Prostate gland (tissue), 2 donors: ENCODE measurements at regions not wholly inside any gene's neighbourhood (a gene's known extent, or its start where the extent isn't known, plus 50 kb on each side); places are given as distances from the start of the nearest gene placed in this dataset.

Experiments
- POLR2A ChIP-seq: fragments of 450-650 bp; IDR thresholded peaks from one replicate; pipeline ENCODE4 v1.6.1; 2016; ENCODE audit warnings: antibody characterized with exemption, mild to moderate bottlenecking
- TF ChIP-seq, protein P1 (sequence below), 4 experiments: fragments of 200-600 bp in 2 of 4; fragments of 450-650 bp in 2 of 4; sonication (generic) in 2 of 4; IDR thresholded peaks; 1 replicate in 3 of 4; 2 replicates in 1 of 4; pipeline ENCODE4 v1.5.1; 2016 to 2019; ENCODE audit warnings: antibody characterized with exemption in 4 of 4, mild to moderate bottlenecking in 2 of 4, moderate library complexity in 2 of 4

GRCh38 chr18:44518091-44518615, 162.5 kb upstream of the SETBP1 start:
- TF ChIP-seq, protein P1, sequence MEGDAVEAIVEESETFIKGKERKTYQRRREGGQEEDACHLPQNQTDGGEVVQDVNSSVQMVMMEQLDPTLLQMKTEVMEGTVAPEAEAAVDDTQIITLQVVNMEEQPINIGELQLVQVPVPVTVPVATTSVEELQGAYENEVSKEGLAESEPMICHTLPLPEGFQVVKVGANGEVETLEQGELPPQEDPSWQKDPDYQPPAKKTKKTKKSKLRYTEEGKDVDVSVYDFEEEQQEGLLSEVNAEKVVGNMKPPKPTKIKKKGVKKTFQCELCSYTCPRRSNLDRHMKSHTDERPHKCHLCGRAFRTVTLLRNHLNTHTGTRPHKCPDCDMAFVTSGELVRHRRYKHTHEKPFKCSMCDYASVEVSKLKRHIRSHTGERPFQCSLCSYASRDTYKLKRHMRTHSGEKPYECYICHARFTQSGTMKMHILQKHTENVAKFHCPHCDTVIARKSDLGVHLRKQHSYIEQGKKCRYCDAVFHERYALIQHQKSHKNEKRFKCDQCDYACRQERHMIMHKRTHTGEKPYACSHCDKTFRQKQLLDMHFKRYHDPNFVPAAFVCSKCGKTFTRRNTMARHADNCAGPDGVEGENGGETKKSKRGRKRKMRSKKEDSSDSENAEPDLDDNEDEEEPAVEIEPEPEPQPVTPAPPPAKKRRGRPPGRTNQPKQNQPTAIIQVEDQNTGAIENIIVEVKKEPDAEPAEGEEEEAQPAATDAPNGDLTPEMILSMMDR (IDR thresholded peaks at IDR 0.05): no peak
- TF ChIP-seq POLR2A: no peak
